HG03103 (cell line): ENCODE measurements at regions not wholly inside any gene's neighbourhood (a gene's known extent, or its start where the extent isn't known, plus 50 kb on each side); places are given as distances from the start of the nearest gene placed in this dataset.
A peak's percentile ranks its signal among the peaks of the same experiment; 100 is the strongest.

Source experiments
- ATAC-seq: cut with Tn5 transposase; IDR thresholded peaks from one replicate; pipeline ENCODE4 v1.9.1; 2021; ENCODE audit warnings: low read depth; ENCODE audit not compliant: unreplicated experiment

GRCh38 chr11:15793043-15793996 is 563.0 kb downstream of the SOX6 start:
- ATAC-seq: no peak

- no peak for ATAC-seq
Observed at GRCh38 chr11:15794361-15795150, 561.8 kb downstream of the SOX6 start.

GRCh38 chr11:15795378-15795777 is 561.0 kb downstream of the SOX6 start:
- ATAC-seq: no peak

GRCh38 chr11:15800111-15800800 is 556.1 kb downstream of the SOX6 start:
- ATAC-seq: no peak

- no peak for ATAC-seq
Observed at GRCh38 chr11:15801126-15801525, 555.2 kb downstream of the SOX6 start.

GRCh38 chr11:15801616-15802015 is 554.7 kb downstream of the SOX6 start:
- ATAC-seq: no peak

- ATAC-seq: no peak
Observed at GRCh38 chr11:15805726-15806125, 550.6 kb downstream of the SOX6 start.

- ATAC-seq: no peak
Observed at GRCh38 chr11:15806217-15806616, 550.1 kb downstream of the SOX6 start.

GRCh38 chr11:15807827-15808226 is 548.5 kb downstream of the SOX6 start:
- no peak for ATAC-seq

GRCh38 chr11:15810082-15810481 is 546.3 kb downstream of the SOX6 start:
- ATAC-seq: no peak

- ATAC-seq: no peak
Observed at GRCh38 chr11:15810525-15810924, 545.8 kb downstream of the SOX6 start.

- no peak for ATAC-seq
Observed at GRCh38 chr11:15815246-15816195, 540.8 kb downstream of the SOX6 start.

GRCh38 chr11:15816260-15816871 is 540.0 kb downstream of the SOX6 start:
- ATAC-seq: no peak

- ATAC-seq: no peak
Observed at GRCh38 chr11:15817001-15817400, 539.3 kb downstream of the SOX6 start.

GRCh38 chr11:15818132-15818842 is 538.1 kb downstream of the SOX6 start:
- ATAC-seq: no peak

GRCh38 chr11:15819679-15820286 is 536.6 kb downstream of the SOX6 start:
- peak; percentile 91 for ATAC-seq

GRCh38 chr11:15821451-15821850 is 534.9 kb downstream of the SOX6 start:
- no peak for ATAC-seq

- no peak for ATAC-seq
Observed at GRCh38 chr11:15824060-15824459, 532.3 kb downstream of the SOX6 start.
